Prostate gland (tissue), 2 donors: ENCODE measurements at regions not wholly inside any gene's neighbourhood (a gene's known extent, or its start where the extent isn't known, plus 50 kb on each side); places are given as distances from the start of the nearest gene placed in this dataset.
"Not testable (repeated sequence)": the region's sequence is repeated elsewhere in the genome, so short reads cannot be mapped to it uniquely, and the experiment has no call there.

Experiments used
- POLR2A ChIP-seq: fragments of 450-650 bp; IDR thresholded peaks from one replicate; pipeline ENCODE4 v1.6.1; 2016; ENCODE audit warnings: antibody characterized with exemption, mild to moderate bottlenecking
- TF ChIP-seq, protein P1 (sequence below), 4 experiments: fragments of 200-600 bp in 2 of 4; fragments of 450-650 bp in 2 of 4; sonication (generic) in 2 of 4; IDR thresholded peaks; 1 replicate in 3 of 4; 2 replicates in 1 of 4; pipeline ENCODE4 v1.5.1; 2016 to 2019; ENCODE audit warnings: antibody characterized with exemption in 4 of 4, mild to moderate bottlenecking in 2 of 4, moderate library complexity in 2 of 4

DNA sequence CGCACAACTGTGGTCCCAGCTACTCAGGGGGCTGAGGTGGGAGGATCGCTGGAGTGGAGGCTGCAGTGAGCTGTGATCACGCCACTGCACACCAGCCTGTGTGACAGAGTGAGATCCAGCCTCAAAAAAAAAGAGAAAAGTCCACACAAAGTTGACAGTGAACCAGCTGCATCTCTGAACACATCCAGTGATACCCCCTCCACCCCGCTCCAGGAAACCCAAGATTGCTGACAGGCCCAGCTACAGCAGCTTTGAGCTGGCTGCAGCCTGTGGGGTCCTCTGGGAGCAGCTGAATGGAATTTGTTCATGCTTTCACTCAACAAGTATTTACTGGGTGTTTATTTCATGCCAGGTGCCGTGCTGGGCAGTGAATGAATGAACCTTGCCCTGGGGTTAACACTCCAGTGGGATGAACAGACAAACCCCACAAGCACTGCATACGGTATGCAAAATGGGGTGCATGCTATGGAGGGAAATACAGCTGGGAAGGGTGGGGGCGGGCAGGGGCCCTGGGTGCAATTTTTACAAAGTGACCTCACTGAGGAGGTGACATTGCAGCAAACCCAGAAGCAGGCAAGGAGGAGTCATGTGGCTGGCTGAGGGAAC, 170.9 kb downstream of the GOSR1 start:
- TF ChIP-seq, protein P1, sequence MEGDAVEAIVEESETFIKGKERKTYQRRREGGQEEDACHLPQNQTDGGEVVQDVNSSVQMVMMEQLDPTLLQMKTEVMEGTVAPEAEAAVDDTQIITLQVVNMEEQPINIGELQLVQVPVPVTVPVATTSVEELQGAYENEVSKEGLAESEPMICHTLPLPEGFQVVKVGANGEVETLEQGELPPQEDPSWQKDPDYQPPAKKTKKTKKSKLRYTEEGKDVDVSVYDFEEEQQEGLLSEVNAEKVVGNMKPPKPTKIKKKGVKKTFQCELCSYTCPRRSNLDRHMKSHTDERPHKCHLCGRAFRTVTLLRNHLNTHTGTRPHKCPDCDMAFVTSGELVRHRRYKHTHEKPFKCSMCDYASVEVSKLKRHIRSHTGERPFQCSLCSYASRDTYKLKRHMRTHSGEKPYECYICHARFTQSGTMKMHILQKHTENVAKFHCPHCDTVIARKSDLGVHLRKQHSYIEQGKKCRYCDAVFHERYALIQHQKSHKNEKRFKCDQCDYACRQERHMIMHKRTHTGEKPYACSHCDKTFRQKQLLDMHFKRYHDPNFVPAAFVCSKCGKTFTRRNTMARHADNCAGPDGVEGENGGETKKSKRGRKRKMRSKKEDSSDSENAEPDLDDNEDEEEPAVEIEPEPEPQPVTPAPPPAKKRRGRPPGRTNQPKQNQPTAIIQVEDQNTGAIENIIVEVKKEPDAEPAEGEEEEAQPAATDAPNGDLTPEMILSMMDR (IDR thresholded peaks at IDR 0.05) = not testable (repeated sequence)
- not testable (repeated sequence) for TF ChIP-seq POLR2A
